ENCODE measurements at regions not wholly inside any gene's neighbourhood (a gene's known extent, or its start where the extent isn't known, plus 50 kb on each side); places are given as distances from the start of the nearest gene placed in this dataset.

DNA sequence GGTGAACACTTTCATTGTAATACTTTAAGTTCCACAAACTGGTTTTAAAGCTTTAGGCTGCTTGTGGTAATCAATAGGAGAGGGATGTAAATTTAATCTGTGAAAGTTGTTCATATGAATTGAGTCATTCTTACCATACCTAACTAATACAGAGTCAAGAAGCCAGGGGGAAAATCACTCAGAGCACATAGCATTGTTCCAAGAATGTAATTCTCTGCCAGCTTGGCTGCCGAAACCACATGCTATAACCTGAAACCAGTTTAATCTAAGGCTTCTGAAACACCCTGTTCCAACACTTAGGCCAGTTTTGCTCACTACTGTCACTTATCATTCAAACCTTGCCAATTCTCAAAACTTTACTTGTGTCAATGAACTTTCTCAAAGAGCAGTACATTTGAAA is 528.8 kb upstream of the GRAMD2B start:
- WGBS, 2 donors: 73 to 80% methylated on average over 1 of the region's 1 CpG
- TF ChIP-seq, protein P1, sequence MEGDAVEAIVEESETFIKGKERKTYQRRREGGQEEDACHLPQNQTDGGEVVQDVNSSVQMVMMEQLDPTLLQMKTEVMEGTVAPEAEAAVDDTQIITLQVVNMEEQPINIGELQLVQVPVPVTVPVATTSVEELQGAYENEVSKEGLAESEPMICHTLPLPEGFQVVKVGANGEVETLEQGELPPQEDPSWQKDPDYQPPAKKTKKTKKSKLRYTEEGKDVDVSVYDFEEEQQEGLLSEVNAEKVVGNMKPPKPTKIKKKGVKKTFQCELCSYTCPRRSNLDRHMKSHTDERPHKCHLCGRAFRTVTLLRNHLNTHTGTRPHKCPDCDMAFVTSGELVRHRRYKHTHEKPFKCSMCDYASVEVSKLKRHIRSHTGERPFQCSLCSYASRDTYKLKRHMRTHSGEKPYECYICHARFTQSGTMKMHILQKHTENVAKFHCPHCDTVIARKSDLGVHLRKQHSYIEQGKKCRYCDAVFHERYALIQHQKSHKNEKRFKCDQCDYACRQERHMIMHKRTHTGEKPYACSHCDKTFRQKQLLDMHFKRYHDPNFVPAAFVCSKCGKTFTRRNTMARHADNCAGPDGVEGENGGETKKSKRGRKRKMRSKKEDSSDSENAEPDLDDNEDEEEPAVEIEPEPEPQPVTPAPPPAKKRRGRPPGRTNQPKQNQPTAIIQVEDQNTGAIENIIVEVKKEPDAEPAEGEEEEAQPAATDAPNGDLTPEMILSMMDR (IDR thresholded peaks at IDR 0.05; ENCODE audit: control extremely low read depth, extremely low read depth): no peak
- H3K4me3 ChIP-seq: no peak overlapping the region
- H3K27ac ChIP-seq (ENCODE audit: low read depth in 1 of 2, low read length in 1 of 2): no peak overlapping the region
- no peaks in the 10 kb centered on the region for H3K27me3 ChIP-seq (ENCODE audit: control insufficient read depth in 3 of 3, insufficient read depth in 3 of 3, low read length in 2 of 3)
- ATAC-seq (ENCODE audit: insufficient read depth, low FRiP score) (no peak), DNase-seq (peak in 1 of 3 donors; percentile 27)
- no peaks in the 10 kb centered on the region for H3K36me3 ChIP-seq (ENCODE audit: control insufficient read depth in 4 of 4, insufficient read depth in 4 of 4, low read length in 4 of 4)
- no peak overlapping the region for H3K9ac ChIP-seq (ENCODE audit: insufficient read depth in 1 of 2, low read length in 2 of 2)
- no peaks in the 10 kb centered on the region for H3K9me3 ChIP-seq (ENCODE audit: control insufficient read depth in 4 of 4, insufficient read depth in 3 of 4, low read length in 3 of 4)
- peaks cover 0 to 13% (median 0%) of the 10 kb centered on the region in 5 donors for H3K4me1 ChIP-seq (ENCODE audit: control insufficient read depth in 5 of 5, insufficient read depth in 5 of 5, low read length in 5 of 5)

DNA sequence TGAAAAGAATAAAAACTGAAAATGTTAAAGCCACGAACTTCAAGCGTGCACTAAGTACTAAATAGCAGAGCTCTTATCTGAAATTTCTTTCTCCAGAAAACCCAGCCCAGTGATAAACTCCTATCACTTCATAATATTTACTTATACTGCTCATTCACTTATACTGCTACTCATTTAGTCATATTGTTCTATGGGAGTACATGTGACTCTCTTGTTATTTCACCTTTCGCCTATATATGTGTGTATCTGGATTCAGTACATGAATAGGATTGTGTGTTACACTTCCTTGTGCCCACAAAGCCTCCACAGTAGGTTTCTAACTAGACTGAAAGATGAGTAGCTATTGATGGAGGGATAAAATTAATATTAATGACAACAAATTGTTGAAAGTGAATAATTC is 526.8 kb upstream of the GRAMD2B start:
- Histone ChIP-seq H3K4me3 (no peak overlapping the region), H3K27ac (ENCODE audit: low read depth in 1 of 2, low read length in 1 of 2) (no peak overlapping the region), H3K27me3 (ENCODE audit: control insufficient read depth in 3 of 3, insufficient read depth in 3 of 3, low read length in 2 of 3) (no peaks in the 10 kb centered on the region), H3K4me1 (ENCODE audit: control insufficient read depth in 5 of 5, insufficient read depth in 5 of 5, low read length in 5 of 5) (peaks cover 0 to under 1% (median 0%) of the 10 kb centered on the region in 5 donors), H3K9me3 (ENCODE audit: control insufficient read depth in 4 of 4, insufficient read depth in 3 of 4, low read length in 3 of 4) (no peaks in the 10 kb centered on the region), H3K9ac (ENCODE audit: insufficient read depth in 1 of 2, low read length in 2 of 2) (no peak overlapping the region), H3K36me3 (ENCODE audit: control insufficient read depth in 4 of 4, insufficient read depth in 4 of 4, low read length in 4 of 4) (no peaks in the 10 kb centered on the region)
- TF ChIP-seq, protein P1 (IDR thresholded peaks at IDR 0.05; ENCODE audit: control extremely low read depth, extremely low read depth): no peak
- 59 to 91% methylated on average over 3 of the region's 3 CpGs for WGBS, 2 donors
- DNase-seq (no peak), ATAC-seq (ENCODE audit: insufficient read depth, low FRiP score) (no peak)

DNA sequence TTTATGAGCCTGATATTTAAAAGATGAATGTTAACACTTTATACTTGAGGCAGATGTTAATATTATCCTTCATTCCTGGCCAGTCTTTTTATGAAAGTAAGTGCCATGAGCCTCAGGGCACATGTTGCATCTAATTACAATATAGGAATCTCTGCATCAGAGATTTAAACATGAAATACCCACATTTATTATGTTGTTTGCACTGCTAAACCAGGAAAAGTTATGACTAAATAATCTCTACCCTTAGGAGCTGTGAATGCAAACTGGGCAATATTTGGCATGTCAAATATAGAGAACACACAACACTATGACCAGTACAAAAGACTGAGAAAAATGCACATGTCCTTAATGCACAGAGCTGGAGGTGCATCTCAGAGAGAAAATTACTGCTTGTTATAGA is 526.1 kb upstream of the GRAMD2B start:
- no peak for ATAC-seq (ENCODE audit: insufficient read depth, low FRiP score)
- DNase-seq: no peak
- H3K36me3 ChIP-seq (ENCODE audit: control insufficient read depth in 4 of 4, insufficient read depth in 4 of 4, low read length in 4 of 4): no peaks in the 10 kb centered on the region
- H3K27ac ChIP-seq (ENCODE audit: low read depth in 1 of 2, low read length in 1 of 2): no peak overlapping the region
- H3K4me3 ChIP-seq: no peak overlapping the region
- no peak overlapping the region for H3K9ac ChIP-seq (ENCODE audit: insufficient read depth in 1 of 2, low read length in 2 of 2)
- H3K27me3 ChIP-seq (ENCODE audit: control insufficient read depth in 3 of 3, insufficient read depth in 3 of 3, low read length in 2 of 3): no peaks in the 10 kb centered on the region
- no peaks in the 10 kb centered on the region for H3K4me1 ChIP-seq (ENCODE audit: control insufficient read depth in 5 of 5, insufficient read depth in 5 of 5, low read length in 5 of 5)
- H3K9me3 ChIP-seq (ENCODE audit: control insufficient read depth in 4 of 4, insufficient read depth in 3 of 4, low read length in 3 of 4): no peaks in the 10 kb centered on the region
- TF ChIP-seq, protein P1 (IDR thresholded peaks at IDR 0.05; ENCODE audit: control extremely low read depth, extremely low read depth): no peak

DNA sequence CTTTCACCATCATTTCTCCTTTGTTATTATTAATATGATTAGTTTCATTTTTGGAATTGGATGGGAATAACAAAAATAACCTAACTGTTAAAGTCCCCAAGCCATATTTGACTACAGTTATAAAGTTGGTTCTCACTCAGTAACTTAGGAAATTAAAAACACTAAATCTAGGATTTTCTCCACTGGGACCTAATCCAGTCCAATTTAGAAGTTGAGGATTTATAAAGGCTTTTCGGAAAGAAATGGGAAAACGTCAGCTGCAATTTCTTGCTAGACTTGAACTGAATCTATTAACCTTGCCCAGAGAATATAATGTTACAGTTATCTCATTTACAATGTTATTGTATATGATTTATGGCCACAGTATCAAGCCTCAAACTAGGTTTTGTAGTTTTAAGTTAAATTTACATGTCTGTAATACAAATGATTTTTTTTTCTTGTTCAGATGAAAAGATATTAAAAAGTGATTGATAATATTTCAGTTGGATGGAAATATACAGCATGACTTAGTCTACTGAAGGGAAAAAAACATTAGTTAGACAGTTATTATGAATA is 524.3 kb upstream of the GRAMD2B start:
- TF ChIP-seq, protein P1 (IDR thresholded peaks at IDR 0.05; ENCODE audit: control extremely low read depth, extremely low read depth): no peak
- ATAC-seq (ENCODE audit: insufficient read depth, low FRiP score): no peak
- WGBS, 2 donors: 92 to 94% methylated on average over 2 of the region's 2 CpGs

More for the DNA sequence above, 524.3 kb upstream of the GRAMD2B start:
- no peak for DNase-seq
- H3K27me3 ChIP-seq (ENCODE audit: control insufficient read depth in 3 of 3, insufficient read depth in 3 of 3, low read length in 2 of 3): no peaks in the 10 kb centered on the region
- H3K27ac ChIP-seq (ENCODE audit: low read depth in 1 of 2, low read length in 1 of 2): no peak overlapping the region
- no peak overlapping the region for H3K4me3 ChIP-seq
- H3K4me1 ChIP-seq (ENCODE audit: control insufficient read depth in 5 of 5, insufficient read depth in 5 of 5, low read length in 5 of 5): no peaks in the 10 kb centered on the region
- no peaks in the 10 kb centered on the region for H3K36me3 ChIP-seq (ENCODE audit: control insufficient read depth in 4 of 4, insufficient read depth in 4 of 4, low read length in 4 of 4)
- no peaks in the 10 kb centered on the region for H3K9me3 ChIP-seq (ENCODE audit: control insufficient read depth in 4 of 4, insufficient read depth in 3 of 4, low read length in 3 of 4)
- no peak overlapping the region for H3K9ac ChIP-seq (ENCODE audit: insufficient read depth in 1 of 2, low read length in 2 of 2)

All from lung (tissue), 11 donors.